GM20000 (cell line): ENCODE measurements at regions not wholly inside any gene's neighbourhood (a gene's known extent, or its start where the extent isn't known, plus 50 kb on each side); places are given as distances from the start of the nearest gene placed in this dataset.

Experiments
- DNase-seq: peaks from one replicate; pipeline ENCODE4 v3.0.0; 2012; ENCODE audit warnings: low spot score
- TF ChIP-seq, protein P1 (sequence below): IDR thresholded peaks from 2 replicates; pipeline ENCODE4 v1.5.1; 2012; ENCODE audit warnings: mild to moderate bottlenecking, control low read depth; ENCODE audit errors: extremely low read depth, missing control alignments

DNA sequence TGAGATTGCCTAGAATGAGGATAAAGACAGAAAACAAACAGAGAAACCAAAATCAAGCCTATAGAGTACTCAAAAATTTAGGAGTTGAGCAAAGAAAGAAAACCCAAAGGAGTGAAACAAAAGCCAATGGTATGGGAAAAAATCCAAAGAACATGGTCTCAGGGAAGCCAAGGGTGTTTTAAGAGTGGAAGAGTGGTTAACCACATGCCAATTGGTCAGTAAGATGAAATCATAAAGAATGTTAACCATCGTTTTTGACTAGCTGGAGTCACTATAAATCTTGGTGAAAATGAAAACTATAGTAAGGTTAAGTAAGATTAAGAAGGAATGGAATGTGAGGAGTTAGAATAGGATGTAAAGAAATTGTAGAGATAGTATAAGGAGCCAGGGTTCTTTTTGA lies 64.7 kb upstream of the RPL34 start:
- no peak for DNase-seq
- TF ChIP-seq, protein P1, sequence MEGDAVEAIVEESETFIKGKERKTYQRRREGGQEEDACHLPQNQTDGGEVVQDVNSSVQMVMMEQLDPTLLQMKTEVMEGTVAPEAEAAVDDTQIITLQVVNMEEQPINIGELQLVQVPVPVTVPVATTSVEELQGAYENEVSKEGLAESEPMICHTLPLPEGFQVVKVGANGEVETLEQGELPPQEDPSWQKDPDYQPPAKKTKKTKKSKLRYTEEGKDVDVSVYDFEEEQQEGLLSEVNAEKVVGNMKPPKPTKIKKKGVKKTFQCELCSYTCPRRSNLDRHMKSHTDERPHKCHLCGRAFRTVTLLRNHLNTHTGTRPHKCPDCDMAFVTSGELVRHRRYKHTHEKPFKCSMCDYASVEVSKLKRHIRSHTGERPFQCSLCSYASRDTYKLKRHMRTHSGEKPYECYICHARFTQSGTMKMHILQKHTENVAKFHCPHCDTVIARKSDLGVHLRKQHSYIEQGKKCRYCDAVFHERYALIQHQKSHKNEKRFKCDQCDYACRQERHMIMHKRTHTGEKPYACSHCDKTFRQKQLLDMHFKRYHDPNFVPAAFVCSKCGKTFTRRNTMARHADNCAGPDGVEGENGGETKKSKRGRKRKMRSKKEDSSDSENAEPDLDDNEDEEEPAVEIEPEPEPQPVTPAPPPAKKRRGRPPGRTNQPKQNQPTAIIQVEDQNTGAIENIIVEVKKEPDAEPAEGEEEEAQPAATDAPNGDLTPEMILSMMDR = no peak

DNA sequence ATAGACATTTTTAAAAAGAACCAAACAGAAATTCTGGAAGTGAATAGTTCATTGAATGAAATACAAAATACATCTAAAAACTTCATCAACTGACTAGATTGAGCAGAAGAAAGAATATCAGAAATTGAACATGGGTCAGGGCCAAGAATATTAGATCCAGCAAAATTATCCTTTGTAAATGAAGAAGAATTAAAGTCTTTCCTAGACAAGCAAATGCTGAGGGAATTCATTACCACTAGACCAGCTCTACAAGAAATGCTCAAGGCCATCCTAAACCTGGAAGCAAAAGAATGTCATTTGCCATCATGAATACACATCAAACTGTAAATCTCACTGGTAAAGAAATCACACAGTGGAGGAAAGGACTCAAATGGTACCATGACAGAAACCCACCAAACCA lies 72.7 kb upstream of the RPL34 start:
- no peak for DNase-seq
- TF ChIP-seq, protein P1 = no peak

DNA sequence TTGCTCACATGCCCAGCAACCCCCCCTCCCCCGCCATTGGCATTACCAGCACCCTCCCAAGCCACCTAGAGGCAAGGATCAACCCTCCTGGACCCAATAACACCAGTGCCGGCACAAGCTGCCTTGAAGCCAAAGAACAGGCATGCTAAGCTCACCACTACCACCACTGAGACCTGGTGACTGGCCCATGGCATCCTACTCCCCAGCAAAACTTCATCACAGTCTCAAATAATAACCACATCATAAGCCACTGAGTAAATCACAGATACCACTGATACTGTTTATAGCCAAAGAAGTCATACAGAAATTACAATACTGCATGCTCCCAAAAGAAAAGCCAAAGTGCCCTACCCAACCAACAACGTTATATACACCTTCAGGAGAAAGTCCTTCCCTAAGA lies 73.6 kb upstream of the RPL34 start:
- TF ChIP-seq, protein P1 = no peak
- no peak for DNase-seq

DNA sequence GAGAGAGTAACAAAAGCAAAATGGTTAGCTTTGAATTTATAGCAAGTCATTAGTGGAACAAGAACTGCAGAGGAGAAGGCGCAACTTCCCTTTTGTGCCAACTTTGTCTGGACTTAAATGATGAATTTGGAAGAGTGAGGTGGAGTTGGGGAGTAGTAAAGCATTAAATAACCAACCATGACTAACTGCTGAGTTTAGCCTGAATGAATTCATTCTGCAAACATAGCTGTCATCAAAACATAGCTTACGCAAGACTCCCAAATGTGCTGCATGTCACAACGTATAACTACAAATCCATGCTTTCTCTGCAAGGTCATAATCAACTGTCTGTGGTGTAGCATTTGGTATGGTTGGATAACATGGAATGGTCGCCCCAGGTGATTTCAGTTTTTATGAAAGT lies 75.9 kb upstream of the RPL34 start:
- DNase-seq = no peak
- TF ChIP-seq, protein P1 = no peak

DNA sequence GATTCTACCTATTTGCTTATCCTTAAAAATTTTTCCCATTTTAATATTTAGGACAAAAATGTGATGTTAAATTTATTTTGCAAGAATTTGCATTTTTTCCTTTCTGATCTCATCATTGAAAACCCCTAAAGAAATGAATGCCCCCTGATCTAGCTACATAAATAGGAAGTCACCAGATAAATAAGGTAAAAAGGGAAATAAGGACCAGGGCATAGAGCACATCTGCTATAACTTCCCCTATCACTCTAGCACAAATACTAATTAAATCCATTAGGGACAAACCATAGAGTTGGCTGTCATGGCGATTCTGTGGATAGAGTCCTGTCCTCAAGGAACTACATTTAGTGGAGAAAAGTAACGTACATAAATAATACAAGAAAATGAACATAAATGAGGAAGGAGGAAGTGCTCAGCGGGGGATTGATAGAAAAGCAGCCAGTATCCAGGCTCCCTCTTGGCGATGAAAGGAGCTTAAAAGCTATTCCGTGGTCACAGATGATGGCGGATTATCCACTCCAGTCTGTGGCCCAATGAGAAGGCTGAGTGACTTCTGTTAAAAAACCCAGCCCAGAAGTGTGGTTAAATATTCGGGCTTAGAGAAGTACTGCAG lies 76.9 kb upstream of the RPL34 start:
- DNase-seq = no peak
- TF ChIP-seq, protein P1 = no peak

DNA sequence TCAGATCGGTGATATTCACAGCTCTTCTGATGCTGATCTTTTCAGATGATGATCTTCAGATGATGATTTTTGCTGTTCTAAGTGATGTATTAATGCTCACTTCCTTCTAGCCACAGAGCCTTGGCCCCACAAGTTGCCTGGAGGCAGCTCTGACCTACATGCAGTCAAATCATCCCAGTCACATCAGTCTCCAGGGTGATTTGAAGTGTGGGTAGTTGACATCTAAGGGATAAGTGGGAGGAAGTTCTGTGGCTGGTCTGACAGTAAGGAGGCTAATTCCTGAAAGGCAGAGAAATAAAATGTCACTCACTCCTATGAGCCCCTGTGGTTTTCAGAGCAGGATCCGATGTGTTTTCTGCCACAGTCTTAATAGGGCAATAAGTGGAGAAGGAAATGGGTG lies 79.8 kb upstream of the RPL34 start:
- TF ChIP-seq, protein P1 = no peak
- no peak for DNase-seq

DNA sequence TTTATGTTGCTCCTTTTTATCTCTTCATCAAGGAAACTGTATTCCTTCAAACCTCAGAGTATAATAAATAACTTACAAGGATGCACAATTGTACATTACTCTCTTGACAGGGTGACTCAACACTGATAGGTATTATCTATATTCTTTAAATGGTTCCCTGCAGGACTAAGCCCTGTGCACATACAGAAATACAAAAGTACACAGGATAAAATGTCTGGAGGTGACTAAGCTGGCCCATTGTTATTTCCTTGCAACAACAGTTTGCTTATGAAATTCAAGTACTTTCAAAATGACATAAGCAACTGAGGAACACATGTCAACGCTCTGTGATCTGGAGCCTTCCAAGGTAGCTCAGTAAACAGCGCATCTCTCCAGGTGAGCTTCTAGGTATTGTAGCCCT lies 83.8 kb upstream of the RPL34 start:
- no peak for DNase-seq

More for the DNA sequence above, 83.8 kb upstream of the RPL34 start:
- TF ChIP-seq, protein P1 = no peak
